H9 (cell line): ENCODE measurements at regions not wholly inside any gene's neighbourhood (a gene's known extent, or its start where the extent isn't known, plus 50 kb on each side); places are given as distances from the start of the nearest gene placed in this dataset.

Experiments
- DNase-seq: peaks from one replicate; pipeline ENCODE4 v3.0.0-alpha.2; 2017
- H2AFZ ChIP-seq: one replicate; pipeline ENCODE4 v1.6.1; 2013; ENCODE audit warnings: mild to moderate bottlenecking, low read length, control low read depth, moderate library complexity
- H2AK5ac ChIP-seq: 2 replicates; pipeline ENCODE4 v1.6.1; 2013; ENCODE audit warnings: low read length, control low read depth, mixed read lengths; ENCODE audit not compliant: insufficient read length
- H2BK120ac ChIP-seq: one replicate; pipeline ENCODE4 v1.6.1; 2013; ENCODE audit warnings: low read depth, mild to moderate bottlenecking, low read length, control low read depth, inconsistent platforms; ENCODE audit not compliant: poor library complexity, severe bottlenecking
- H2BK12ac ChIP-seq: 2 replicates; pipeline ENCODE4 v1.6.1; 2013; ENCODE audit warnings: low read length, control low read depth, mixed read lengths, low read depth; ENCODE audit not compliant: insufficient read length
- H2BK15ac ChIP-seq: 2 replicates; pipeline ENCODE4 v1.6.1; 2013; ENCODE audit warnings: low read depth, low read length, control low read depth
- H2BK20ac ChIP-seq: one replicate; pipeline ENCODE4 v1.6.1; 2013; ENCODE audit warnings: low read depth, mild to moderate bottlenecking, low read length, control low read depth, inconsistent platforms; ENCODE audit not compliant: poor library complexity, severe bottlenecking
- H2BK5ac ChIP-seq: 2 replicates; pipeline ENCODE4 v1.6.1; 2013; ENCODE audit warnings: low read length, control low read depth, mixed read lengths; ENCODE audit not compliant: insufficient read length
- H3K14ac ChIP-seq: 2 replicates; pipeline ENCODE4 v1.6.1; 2013; ENCODE audit warnings: low read length, control low read depth; ENCODE audit not compliant: insufficient read depth
- H3K18ac ChIP-seq: 2 replicates; pipeline ENCODE4 v1.6.1; 2013; ENCODE audit warnings: low read depth, mild to moderate bottlenecking, mixed read lengths, low read length, control low read depth; ENCODE audit not compliant: insufficient read length
- H3K23ac ChIP-seq: 2 replicates; pipeline ENCODE4 v1.6.1; 2013; ENCODE audit warnings: low read length, control low read depth, mixed read lengths, low read depth; ENCODE audit not compliant: insufficient read length
- H3K23me2 ChIP-seq: 2 replicates; pipeline ENCODE4 v1.6.1; 2013; ENCODE audit warnings: low read depth, mild to moderate bottlenecking, mixed read lengths, low read length, control low read depth; ENCODE audit not compliant: insufficient read length, poor library complexity, severe bottlenecking
- H3K27ac ChIP-seq: 2 replicates; pipeline ENCODE4 v1.5.1; 2013; ENCODE audit warnings: low read length, control low read depth, mixed read lengths, low read depth; ENCODE audit not compliant: insufficient read length
- H3K27me3 ChIP-seq: 2 replicates; pipeline ENCODE4 v1.6.1; 2013; ENCODE audit warnings: low read length, control low read depth, inconsistent platforms; ENCODE audit not compliant: insufficient read depth
- H3K4ac ChIP-seq: 2 replicates; pipeline ENCODE4 v1.6.1; 2013; ENCODE audit warnings: low read depth, mild to moderate bottlenecking, control low read depth, inconsistent platforms, low read length, moderate library complexity
- H3K4me1 ChIP-seq: 2 replicates; pipeline ENCODE4 v1.6.1; 2013; ENCODE audit warnings: low read length, control low read depth, inconsistent platforms; ENCODE audit not compliant: insufficient read depth
- H3K4me2 ChIP-seq: 2 replicates; pipeline ENCODE4 v1.6.1; 2013; ENCODE audit warnings: low read length, control low read depth, mixed read lengths; ENCODE audit not compliant: insufficient read length, insufficient read depth
- H3K56ac ChIP-seq: 2 replicates; pipeline ENCODE4 v1.6.1; 2013; ENCODE audit warnings: low read depth, mild to moderate bottlenecking, mixed read lengths, low read length, control low read depth; ENCODE audit not compliant: insufficient read length
- H3K79me1 ChIP-seq: 2 replicates; pipeline ENCODE4 v1.6.1; 2013; ENCODE audit warnings: low read depth, mild to moderate bottlenecking, moderate library complexity, low read length, control low read depth, inconsistent platforms; ENCODE audit not compliant: insufficient read depth, poor library complexity, severe bottlenecking
- H3K79me2 ChIP-seq: 2 replicates; pipeline ENCODE4 v1.6.1; 2013; ENCODE audit warnings: low read length, control low read depth, inconsistent platforms; ENCODE audit not compliant: insufficient read depth
- H3K9ac ChIP-seq: 2 replicates; pipeline ENCODE4 v1.6.1; 2013; ENCODE audit warnings: low read length, control low read depth, mixed read lengths; ENCODE audit not compliant: insufficient read length; ENCODE audit errors: extremely low read depth
- H3K9me3 ChIP-seq: one replicate; pipeline ENCODE4 v1.6.1; 2013; ENCODE audit warnings: low read depth, low read length, inconsistent platforms; ENCODE audit not compliant: control insufficient read depth
- H3T11ph ChIP-seq: one replicate; pipeline ENCODE4 v1.6.1; 2013; ENCODE audit warnings: mild to moderate bottlenecking, low read length, control low read depth, inconsistent platforms
- H4K20me1 ChIP-seq: one replicate; pipeline ENCODE4 v1.6.1; 2013; ENCODE audit not compliant: control insufficient read depth, insufficient read length, insufficient read depth
- H4K5ac ChIP-seq: 2 replicates; pipeline ENCODE4 v1.6.1; 2013; ENCODE audit warnings: low read depth, mild to moderate bottlenecking, mixed read lengths, low read length, control low read depth; ENCODE audit not compliant: insufficient read length
- H4K8ac ChIP-seq: replicated peaks from 2 replicates; pipeline ENCODE4 v1.6.1; 2013; ENCODE audit warnings: low read length, control low read depth, mixed read lengths, low read depth; ENCODE audit not compliant: insufficient read length
- H4K91ac ChIP-seq: 2 replicates; pipeline ENCODE4 v1.6.1; 2013; ENCODE audit warnings: low read depth, mild to moderate bottlenecking, moderate library complexity, mixed read lengths, low read length, control low read depth; ENCODE audit not compliant: insufficient read length
- H3K27ac Mint-ChIP-seq, 3 experiments: 2 replicates in 2 of 3; 3 replicates in 1 of 3; pipeline ENCODE4 v1.8.0; 2020 to 2021; ENCODE audit warnings: mixed read lengths in 3 of 3, mild to moderate bottlenecking in 1 of 3, moderate library complexity in 1 of 3
- H3K27me3 Mint-ChIP-seq: 2 replicates; pipeline ENCODE4 v1.8.0; 2021; ENCODE audit warnings: low read depth, mild to moderate bottlenecking, moderate library complexity, mixed read lengths
- H3K36me3 Mint-ChIP-seq, 3 experiments: 2 replicates in 2 of 3; 3 replicates in 1 of 3; pipeline ENCODE4 v1.8.0; 2020 to 2021; ENCODE audit warnings: low read depth in 3 of 3, mixed read lengths in 3 of 3; ENCODE audit not compliant: insufficient read depth in 1 of 3
- H3K4me1 Mint-ChIP-seq, 2 experiments: 2 replicates each; pipeline ENCODE4 v1.8.0; 2020; ENCODE audit warnings: mixed read lengths in 2 of 2
- H3K4me3 Mint-ChIP-seq, 2 experiments: 2 replicates in 1 of 2; 3 replicates in 1 of 2; pipeline ENCODE4 v1.8.0; 2020 to 2021; ENCODE audit warnings: mild to moderate bottlenecking in 2 of 2, mixed read lengths in 2 of 2, moderate library complexity in 1 of 2
- H3K9me3 Mint-ChIP-seq, 2 experiments: 2 replicates in 1 of 2; 3 replicates in 1 of 2; pipeline ENCODE4 v1.8.0; 2020; ENCODE audit warnings: mild to moderate bottlenecking in 2 of 2, mixed read lengths in 2 of 2, moderate library complexity in 1 of 2
- WGBS: extraction: QIAGEN DNeasy Blood & Tissue Kit; methylation state at CpG from one replicate; pipeline ENCODE4 v1.1.7; 2013; ENCODE audit warnings: missing lambda C conversion rate, low lambda C conversion rate, mixed read lengths; ENCODE audit not compliant: insufficient read length; ENCODE audit errors: extremely low coverage; 5-methylcytosine and 5-hydroxymethylcytosine counted together
- TF ChIP-seq, protein P1 (sequence below): fragments of 200-600 bp; sonication (generic); conservative IDR thresholded peaks from 3 replicates; pipeline ENCODE4 v1.8.0; 2021; ENCODE audit warnings: antibody characterized with exemption, mild to moderate bottlenecking

- peaks cover 19 to 20% of the 10 kb centered on the region in 2 experiments for H3K9me3 Mint-ChIP-seq
- Histone ChIP-seq H3K27me3 (no peaks in the 10 kb centered on the region), H4K20me1 (no peaks in the 10 kb centered on the region), H4K5ac (no peak overlapping the region), H3K9me3 (peaks cover 8% of the 10 kb centered on the region), H3K56ac (no peak overlapping the region), H3K18ac (no peak overlapping the region), H2BK120ac (no peak overlapping the region), H3K9ac (no peak overlapping the region), H3K23me2 (no peaks in the 10 kb centered on the region), H2BK20ac (no peak overlapping the region), H3T11ph (no peak overlapping the region), H3K79me1 (no peaks in the 10 kb centered on the region), H4K91ac (no peak overlapping the region), H2AK5ac (no peak overlapping the region), H2BK15ac (no peak overlapping the region), H3K4me1 (no peaks in the 10 kb centered on the region; the same call in 1 of the 2 replicates), H2AFZ (no peak overlapping the region), H3K14ac (no peak overlapping the region), H2BK12ac (no peak overlapping the region), H3K23ac (no peak overlapping the region), H3K4ac (no peak overlapping the region), H3K4me2 (no peak overlapping the region), H3K27ac (no peak overlapping the region), H2BK5ac (no peak overlapping the region), H4K8ac (no peak overlapping the region), H3K79me2 (no peaks in the 10 kb centered on the region)
- peaks cover 16 to 28% (median 18%) of the 10 kb centered on the region in 3 experiments for H3K36me3 Mint-ChIP-seq
- no CpG with 5 or more reads among the region's 4 CpGs for WGBS
- no peak overlapping the region for H3K4me3 Mint-ChIP-seq
- peaks cover 11 to 15% of the 10 kb centered on the region in 2 experiments for H3K4me1 Mint-ChIP-seq
- H3K27ac Mint-ChIP-seq = no peak overlapping the region
- H3K27me3 Mint-ChIP-seq = no peaks in the 10 kb centered on the region
- TF ChIP-seq, protein P1, sequence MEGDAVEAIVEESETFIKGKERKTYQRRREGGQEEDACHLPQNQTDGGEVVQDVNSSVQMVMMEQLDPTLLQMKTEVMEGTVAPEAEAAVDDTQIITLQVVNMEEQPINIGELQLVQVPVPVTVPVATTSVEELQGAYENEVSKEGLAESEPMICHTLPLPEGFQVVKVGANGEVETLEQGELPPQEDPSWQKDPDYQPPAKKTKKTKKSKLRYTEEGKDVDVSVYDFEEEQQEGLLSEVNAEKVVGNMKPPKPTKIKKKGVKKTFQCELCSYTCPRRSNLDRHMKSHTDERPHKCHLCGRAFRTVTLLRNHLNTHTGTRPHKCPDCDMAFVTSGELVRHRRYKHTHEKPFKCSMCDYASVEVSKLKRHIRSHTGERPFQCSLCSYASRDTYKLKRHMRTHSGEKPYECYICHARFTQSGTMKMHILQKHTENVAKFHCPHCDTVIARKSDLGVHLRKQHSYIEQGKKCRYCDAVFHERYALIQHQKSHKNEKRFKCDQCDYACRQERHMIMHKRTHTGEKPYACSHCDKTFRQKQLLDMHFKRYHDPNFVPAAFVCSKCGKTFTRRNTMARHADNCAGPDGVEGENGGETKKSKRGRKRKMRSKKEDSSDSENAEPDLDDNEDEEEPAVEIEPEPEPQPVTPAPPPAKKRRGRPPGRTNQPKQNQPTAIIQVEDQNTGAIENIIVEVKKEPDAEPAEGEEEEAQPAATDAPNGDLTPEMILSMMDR = no peak
- DNase-seq = no peak
These were observed 269.7 kb downstream of the THBS2 start for GRCh38 chr6:168983925-168984324.
